HFF-Myc (cell line): ENCODE measurements at regions not wholly inside any gene's neighbourhood (a gene's known extent, or its start where the extent isn't known, plus 50 kb on each side); places are given as distances from the start of the nearest gene placed in this dataset.
A peak's percentile ranks its signal among the peaks of the same experiment; 100 is the strongest.

Experiments used
- DNase-seq: peaks from one replicate; pipeline ENCODE4 v3.0.0-alpha.2; 2011; ENCODE audit warnings: low read depth; ENCODE audit errors: extremely low read depth
- H3K4me3 ChIP-seq: replicated peaks from 2 replicates; pipeline ENCODE4 v1.5.1; 2011; ENCODE audit warnings: low read depth, mild to moderate bottlenecking, control low read depth, low read length
- CTCF ChIP-seq: IDR thresholded peaks from 2 replicates; pipeline ENCODE4 v1.5.1; 2012; ENCODE audit warnings: mild to moderate bottlenecking, low read depth, low read length, control low read depth; ENCODE audit errors: missing control alignments

GRCh38 chr2:106572541-106573450 is 85.6 kb downstream of the CD8B2 start:
- peak; percentile 76 for TF ChIP-seq CTCF
- H3K4me3 ChIP-seq: no peak overlapping the region
- DNase-seq: no peak

GRCh38 chr2:106573773-106574172 is 86.6 kb downstream of the CD8B2 start:
- H3K4me3 ChIP-seq: no peak overlapping the region
- no peak for TF ChIP-seq CTCF
- no peak for DNase-seq

GRCh38 chr2:106575955-106576354 is 88.8 kb downstream of the CD8B2 start:
- DNase-seq: peak; percentile 65
- no peak for TF ChIP-seq CTCF

GRCh38 chr2:106577255-106577651 is 90.1 kb downstream of the CD8B2 start:
- no peak for DNase-seq
- TF ChIP-seq CTCF: no peak
- H3K4me3 ChIP-seq: no peak overlapping the region

More at GRCh38 chr2:106575955-106576354, 88.8 kb downstream of the CD8B2 start:
- no peak overlapping the region for H3K4me3 ChIP-seq

GRCh38 chr2:106579750-106580197 is 92.6 kb downstream of the CD8B2 start:
- no peak for DNase-seq
- TF ChIP-seq CTCF: no peak

GRCh38 chr2:106580241-106580640 is 93.1 kb downstream of the CD8B2 start:
- DNase-seq: no peak
- TF ChIP-seq CTCF: no peak
- no peak overlapping the region for H3K4me3 ChIP-seq

More at GRCh38 chr2:106579750-106580197, 92.6 kb downstream of the CD8B2 start:
- no peak overlapping the region for H3K4me3 ChIP-seq
